ENCODE measurements at regions not wholly inside any gene's neighbourhood (a gene's known extent, or its start where the extent isn't known, plus 50 kb on each side); places are given as distances from the start of the nearest gene placed in this dataset.
"Not testable (repeated sequence)": the region's sequence is repeated elsewhere in the genome, so short reads cannot be mapped to it uniquely, and the experiment has no call there.

DNA sequence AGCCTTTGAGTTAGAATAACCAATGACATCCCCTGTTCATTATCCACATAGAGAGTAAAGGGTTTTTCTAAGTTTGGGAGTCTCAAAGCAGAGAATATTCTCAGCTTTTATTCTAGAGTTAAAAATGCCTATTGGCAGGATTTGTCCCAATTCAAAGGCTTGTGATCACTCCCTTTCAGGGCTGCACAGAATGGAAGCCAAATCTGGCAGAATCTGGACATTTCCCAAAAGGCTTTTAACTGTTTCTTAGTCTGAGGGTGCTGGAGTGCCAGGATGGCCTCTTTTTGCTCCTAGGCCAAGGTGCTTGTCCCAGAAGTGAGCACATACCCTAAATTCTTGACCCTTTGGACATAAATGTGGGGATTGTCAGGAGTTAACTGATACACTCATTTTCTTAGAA is 556.6 kb downstream of the DOK5 start:
- no peak for DNase-seq

- no peak for DNase-seq
Measured at GRCh38 chr20:55014766-55015165, 539.4 kb downstream of the DOK5 start.

DNA sequence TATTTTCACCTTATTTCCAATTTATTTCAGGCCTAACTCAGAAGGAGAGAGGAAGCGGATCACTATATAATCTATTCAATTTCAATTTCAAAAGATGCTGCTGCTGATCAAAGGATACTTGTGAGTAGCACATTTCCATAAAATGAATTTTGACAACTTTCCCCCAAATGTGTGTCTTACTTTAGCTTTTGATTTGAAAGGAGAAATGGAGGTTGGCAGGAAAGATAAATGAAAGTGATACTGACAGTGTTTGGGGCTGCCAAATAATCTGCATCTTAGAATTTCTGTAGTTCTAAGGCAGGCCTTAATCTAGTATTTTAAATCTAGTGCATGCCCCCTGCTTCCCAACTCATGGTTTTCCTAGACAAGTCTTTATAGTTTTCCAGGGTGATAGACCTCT is 535.4 kb downstream of the DOK5 start:
- no peak for DNase-seq

GRCh38 chr20:55009066-55009465 is 533.7 kb downstream of the DOK5 start:
- no peak for DNase-seq

- DNase-seq, result no peak
Measured at GRCh38 chr20:55004044-55004443, 528.7 kb downstream of the DOK5 start.

GRCh38 chr20:54995553-54995952 is 520.2 kb downstream of the DOK5 start:
- DNase-seq, result no peak

DNA sequence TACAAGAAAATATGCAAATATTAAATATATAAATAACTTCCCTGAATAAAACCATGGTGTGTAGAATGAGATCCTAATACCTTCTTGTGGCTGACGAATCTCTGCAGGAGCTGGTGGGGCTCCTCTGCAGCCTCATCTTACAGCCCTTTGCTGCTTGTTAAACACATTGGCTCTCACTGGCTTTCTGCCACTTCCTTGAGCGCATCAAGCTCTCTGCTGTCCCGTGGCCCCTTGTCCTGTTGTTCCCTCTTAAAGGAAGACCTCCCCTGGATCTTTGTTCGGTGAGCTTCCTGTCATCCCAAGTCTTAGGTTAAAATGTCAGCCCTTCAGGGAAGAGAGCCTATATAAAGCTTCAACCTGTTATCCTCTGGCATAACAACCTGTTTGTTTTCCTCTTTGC is 519.6 kb downstream of the DOK5 start:
- DNase-seq, result no peak

DNA sequence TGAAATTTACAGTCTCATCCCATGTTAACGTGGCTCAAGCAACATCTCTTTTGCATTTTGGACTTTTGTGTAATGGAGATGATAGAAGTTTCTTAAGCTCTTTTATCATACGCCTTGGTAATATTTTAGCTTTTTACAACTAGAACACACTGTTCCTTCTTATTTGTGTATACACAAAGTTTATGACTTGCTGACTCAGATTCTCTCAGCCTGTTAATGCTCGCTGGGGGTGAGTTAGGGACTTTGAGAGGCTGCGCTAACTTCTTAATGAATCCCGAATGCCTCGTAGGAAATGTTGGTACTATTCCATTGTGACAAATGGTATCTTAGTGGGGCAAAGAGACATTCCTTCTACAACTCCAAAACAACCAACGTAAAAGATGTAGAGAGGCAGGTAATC is 509.7 kb downstream of the DOK5 start:
- DNase-seq, result no peak

- DNase-seq, result no peak
Measured at GRCh38 chr20:54984104-54984448, 508.7 kb downstream of the DOK5 start.

GRCh38 chr20:54983394-54984103 is 508.2 kb downstream of the DOK5 start:
- not testable (repeated sequence) for DNase-seq

DNA sequence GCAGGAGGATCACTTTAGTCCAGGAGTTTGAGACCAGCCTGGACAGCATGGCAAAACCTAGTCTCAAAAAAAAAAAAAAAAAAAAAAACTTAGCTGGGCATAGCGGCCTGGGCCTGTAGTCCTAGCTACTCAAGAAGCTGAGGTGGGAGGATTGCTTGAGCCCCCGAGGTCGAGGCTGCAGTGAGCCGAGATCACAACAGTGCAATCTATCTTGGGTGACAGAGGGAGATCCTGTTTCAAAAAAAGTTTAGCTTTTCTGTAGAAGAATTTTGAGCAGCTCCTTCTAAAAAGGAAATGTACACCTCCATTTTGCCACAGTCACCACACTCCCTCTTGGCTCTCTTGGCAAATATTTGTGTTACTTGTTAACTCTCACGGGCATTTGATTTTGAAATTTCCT is 505.8 kb downstream of the DOK5 start:
- DNase-seq, result no peak

- no peak for DNase-seq
Measured at GRCh38 chr20:54980103-54980960, 504.9 kb downstream of the DOK5 start.

GRCh38 chr20:54950304-54950703 is 474.9 kb downstream of the DOK5 start:
- no peak for DNase-seq

GRCh38 chr20:54941666-54942065 is 466.3 kb downstream of the DOK5 start:
- no peak for DNase-seq

GRCh38 chr20:54940522-54940921 is 465.1 kb downstream of the DOK5 start:
- DNase-seq, result no peak

- no peak for DNase-seq
Measured at GRCh38 chr20:54938707-54939106, 463.3 kb downstream of the DOK5 start.

DNA sequence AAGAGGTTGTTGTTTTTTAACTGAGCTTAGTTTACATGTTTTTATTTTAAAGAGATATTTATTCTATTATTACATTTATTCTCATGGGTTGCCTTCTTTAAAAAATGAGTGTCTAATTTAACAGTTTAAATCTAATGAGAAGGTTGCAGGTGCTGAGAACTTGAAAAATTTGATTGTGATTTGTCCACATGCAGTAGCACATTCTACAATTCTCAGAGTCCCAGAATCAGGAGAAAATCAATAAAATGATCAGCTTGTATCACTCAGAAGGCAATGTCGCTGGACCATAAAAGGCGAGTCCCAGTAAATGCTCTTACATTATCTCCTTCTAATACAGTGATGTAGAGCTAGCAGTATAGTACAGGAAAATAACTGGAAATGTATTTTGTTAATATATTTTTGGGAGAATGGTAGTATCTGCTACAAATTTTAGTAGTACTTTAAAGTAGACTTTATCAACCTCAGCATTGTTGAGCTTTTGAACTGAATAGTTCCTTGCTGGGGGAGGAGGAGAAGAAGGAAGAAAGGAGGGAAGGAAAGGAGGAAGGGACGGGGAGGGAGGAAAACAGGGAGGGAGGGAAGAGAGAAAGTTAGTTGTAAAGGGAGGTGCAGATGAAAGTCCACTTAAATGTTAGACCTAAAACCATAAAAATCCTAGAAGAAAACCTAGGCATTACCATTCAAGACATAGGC is 458.0 kb downstream of the DOK5 start:
- no peak for DNase-seq

GRCh38 chr20:54929191-54929590 is 453.8 kb downstream of the DOK5 start:
- DNase-seq, result no peak

- DNase-seq, result no peak
Measured at GRCh38 chr20:54928564-54928963, 453.2 kb downstream of the DOK5 start.

DNA sequence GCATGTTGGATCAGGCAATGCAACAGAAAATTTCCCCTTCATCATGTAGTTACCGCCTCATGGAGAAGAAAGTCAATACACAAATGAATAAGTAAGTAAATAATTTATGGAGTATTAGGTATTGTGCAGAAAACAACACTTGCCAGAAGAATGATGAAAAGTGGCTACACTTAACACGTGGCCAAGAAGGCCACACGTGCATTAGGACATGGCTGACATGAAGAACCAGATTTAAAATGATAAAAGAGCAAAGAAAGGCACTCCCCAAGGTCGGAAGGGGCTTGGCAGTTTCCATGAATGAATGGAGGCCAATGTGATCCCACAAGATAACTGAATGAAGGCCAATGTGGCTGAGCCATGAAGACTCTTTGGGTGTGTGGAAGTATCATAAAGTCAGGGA is 447.2 kb downstream of the DOK5 start:
- no peak for DNase-seq

- DNase-seq, result no peak
Measured at GRCh38 chr20:54922096-54922495, 446.7 kb downstream of the DOK5 start.

DNA sequence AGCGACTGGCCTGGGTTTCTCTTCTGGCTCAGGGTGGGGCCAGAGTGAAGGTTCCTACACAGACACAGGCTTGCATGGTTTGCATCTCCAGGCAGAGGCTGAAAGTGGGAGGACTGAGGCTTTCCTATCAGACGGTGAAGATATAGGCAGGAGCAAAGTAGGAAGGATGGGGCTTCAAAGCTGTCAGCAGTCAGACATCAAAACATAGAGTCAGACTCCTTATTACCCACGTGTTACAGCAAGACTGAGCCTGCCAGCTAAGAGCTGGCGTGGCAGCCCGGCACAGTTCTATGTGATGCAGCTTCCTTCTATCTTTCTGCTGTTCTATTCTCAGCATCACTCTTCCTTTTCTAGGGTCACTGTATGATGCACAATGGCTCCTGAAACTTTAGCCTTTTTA is 445.1 kb downstream of the DOK5 start:
- DNase-seq, result no peak

- DNase-seq, result not testable (repeated sequence)
Measured at GRCh38 chr20:54918993-54919392, 443.6 kb downstream of the DOK5 start.

- DNase-seq, result no peak
Measured at GRCh38 chr20:54914995-54915394, 439.6 kb downstream of the DOK5 start.

Measured in NCI-H446 (cell line).